HG02763 (cell line): ENCODE measurements at regions not wholly inside any gene's neighbourhood (a gene's known extent, or its start where the extent isn't known, plus 50 kb on each side); places are given as distances from the start of the nearest gene placed in this dataset.

ENCODE experiments used
- ATAC-seq: cut with Tn5 transposase; IDR thresholded peaks from one replicate; pipeline ENCODE4 v1.9.1; 2021; ENCODE audit warnings: mild to moderate bottlenecking, moderate library complexity; ENCODE audit not compliant: unreplicated experiment

- no peak for ATAC-seq
Observed at GRCh38 chr1:221638595-221638994, 103.3 kb downstream of the DUSP10 start.

GRCh38 chr1:221641811-221642210 lies 100.1 kb downstream of the DUSP10 start:
- ATAC-seq: no peak

- peak; percentile 59 for ATAC-seq
Observed at GRCh38 chr1:221643404-221644144, 98.3 kb downstream of the DUSP10 start.

GRCh38 chr1:221644145-221644448 lies 97.8 kb downstream of the DUSP10 start:
- peak; percentile 36 for ATAC-seq

GRCh38 chr1:221644663-221645258 lies 97.1 kb downstream of the DUSP10 start:
- no peak for ATAC-seq

GRCh38 chr1:221648201-221648600 lies 93.7 kb downstream of the DUSP10 start:
- ATAC-seq: no peak
